Testis (tissue), 2 donors: ENCODE measurements at regions not wholly inside any gene's neighbourhood (a gene's known extent, or its start where the extent isn't known, plus 50 kb on each side); places are given as distances from the start of the nearest gene placed in this dataset.

Source experiments
- POLR2A ChIP-seq: fragments of 450-650 bp; IDR thresholded peaks from one replicate; pipeline ENCODE4 v1.6.1; 2017; ENCODE audit warnings: antibody characterized with exemption, mild to moderate bottlenecking, moderate library complexity
- TF ChIP-seq, protein P1 (sequence below), 3 experiments: fragments of 450-650 bp in 2 of 3; fragments of 200-600 bp in 1 of 3; sonication (generic) in 1 of 3; IDR thresholded peaks; one replicate each; pipeline ENCODE4 v1.5.1; 2016 to 2019; ENCODE audit warnings: antibody characterized with exemption in 3 of 3, mild to moderate bottlenecking in 2 of 3, moderate library complexity in 1 of 3

DNA sequence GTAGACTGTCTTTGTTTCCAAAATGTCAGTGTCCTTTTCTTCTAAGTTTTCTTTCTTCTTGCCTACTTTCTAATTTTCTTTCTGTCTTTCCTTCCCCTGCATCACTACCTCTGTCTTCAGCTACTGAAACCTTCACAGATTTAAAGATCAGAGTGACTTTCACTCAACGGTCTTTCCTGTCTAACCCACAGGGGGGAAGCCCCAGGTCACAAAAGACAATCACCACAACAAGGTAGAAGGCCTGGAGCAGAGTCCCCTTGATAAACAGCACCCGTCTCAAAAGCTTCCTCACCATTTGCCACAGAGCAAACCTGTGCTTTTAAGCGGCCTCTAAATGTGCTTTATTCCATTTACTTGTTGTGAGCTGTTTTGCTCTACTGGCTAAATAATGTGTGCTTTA lies 665.4 kb downstream of the BCL11A start:
- TF ChIP-seq, protein P1, sequence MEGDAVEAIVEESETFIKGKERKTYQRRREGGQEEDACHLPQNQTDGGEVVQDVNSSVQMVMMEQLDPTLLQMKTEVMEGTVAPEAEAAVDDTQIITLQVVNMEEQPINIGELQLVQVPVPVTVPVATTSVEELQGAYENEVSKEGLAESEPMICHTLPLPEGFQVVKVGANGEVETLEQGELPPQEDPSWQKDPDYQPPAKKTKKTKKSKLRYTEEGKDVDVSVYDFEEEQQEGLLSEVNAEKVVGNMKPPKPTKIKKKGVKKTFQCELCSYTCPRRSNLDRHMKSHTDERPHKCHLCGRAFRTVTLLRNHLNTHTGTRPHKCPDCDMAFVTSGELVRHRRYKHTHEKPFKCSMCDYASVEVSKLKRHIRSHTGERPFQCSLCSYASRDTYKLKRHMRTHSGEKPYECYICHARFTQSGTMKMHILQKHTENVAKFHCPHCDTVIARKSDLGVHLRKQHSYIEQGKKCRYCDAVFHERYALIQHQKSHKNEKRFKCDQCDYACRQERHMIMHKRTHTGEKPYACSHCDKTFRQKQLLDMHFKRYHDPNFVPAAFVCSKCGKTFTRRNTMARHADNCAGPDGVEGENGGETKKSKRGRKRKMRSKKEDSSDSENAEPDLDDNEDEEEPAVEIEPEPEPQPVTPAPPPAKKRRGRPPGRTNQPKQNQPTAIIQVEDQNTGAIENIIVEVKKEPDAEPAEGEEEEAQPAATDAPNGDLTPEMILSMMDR (IDR thresholded peaks at IDR 0.05) = no peak
- no peak for TF ChIP-seq POLR2A
